ENCODE measurements at regions not wholly inside any gene's neighbourhood (a gene's known extent, or its start where the extent isn't known, plus 50 kb on each side); places are given as distances from the start of the nearest gene placed in this dataset.

- Histone ChIP-seq H3K36me3 (ENCODE audit: insufficient read depth, low read length) (no peaks in the 10 kb centered on the region), H3K4me1 (ENCODE audit: insufficient read depth, low read length) (no peaks in the 10 kb centered on the region), H3K4me3 (ENCODE audit: low read length) (no peak overlapping the region), H3K9me3 (ENCODE audit: control insufficient read depth in 1 of 2, insufficient read depth in 1 of 2, low read length in 2 of 2) (no peaks in the 10 kb centered on the region), H3K27me3 (ENCODE audit: control insufficient read depth in 1 of 2, insufficient read depth in 2 of 2, low read length in 2 of 2) (no peaks in the 10 kb centered on the region), H3K27ac (ENCODE audit: low read depth in 1 of 2, low read length in 2 of 2) (no peak overlapping the region)
- Mint-ChIP-seq H3K36me3 (ENCODE audit: low read depth) (no peaks in the 10 kb centered on the region), H3K4me1 (ENCODE audit: low read depth) (peaks cover 5% of the 10 kb centered on the region), H3K9me3 (no peaks in the 10 kb centered on the region), H3K27me3 (peaks cover 7% of the 10 kb centered on the region), H3K4me3 (no peak overlapping the region), H3K27ac (no peak overlapping the region)
- intact Hi-C loops (cut with DNase I, micrococcal nuclease): no loop called here
- DNase-seq (no peak), ATAC-seq (ENCODE audit: poor library complexity) (no peak)
- TF ChIP-seq, protein P1, sequence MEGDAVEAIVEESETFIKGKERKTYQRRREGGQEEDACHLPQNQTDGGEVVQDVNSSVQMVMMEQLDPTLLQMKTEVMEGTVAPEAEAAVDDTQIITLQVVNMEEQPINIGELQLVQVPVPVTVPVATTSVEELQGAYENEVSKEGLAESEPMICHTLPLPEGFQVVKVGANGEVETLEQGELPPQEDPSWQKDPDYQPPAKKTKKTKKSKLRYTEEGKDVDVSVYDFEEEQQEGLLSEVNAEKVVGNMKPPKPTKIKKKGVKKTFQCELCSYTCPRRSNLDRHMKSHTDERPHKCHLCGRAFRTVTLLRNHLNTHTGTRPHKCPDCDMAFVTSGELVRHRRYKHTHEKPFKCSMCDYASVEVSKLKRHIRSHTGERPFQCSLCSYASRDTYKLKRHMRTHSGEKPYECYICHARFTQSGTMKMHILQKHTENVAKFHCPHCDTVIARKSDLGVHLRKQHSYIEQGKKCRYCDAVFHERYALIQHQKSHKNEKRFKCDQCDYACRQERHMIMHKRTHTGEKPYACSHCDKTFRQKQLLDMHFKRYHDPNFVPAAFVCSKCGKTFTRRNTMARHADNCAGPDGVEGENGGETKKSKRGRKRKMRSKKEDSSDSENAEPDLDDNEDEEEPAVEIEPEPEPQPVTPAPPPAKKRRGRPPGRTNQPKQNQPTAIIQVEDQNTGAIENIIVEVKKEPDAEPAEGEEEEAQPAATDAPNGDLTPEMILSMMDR (IDR thresholded peaks at IDR 0.05): no peak
- ChIA-PET CTCF (no interaction called here), POLR2A (no interaction called here)
Observed at GRCh38 chr10:89076120-89076519, 85.5 kb downstream of the FAS start.

- ATAC-seq (ENCODE audit: poor library complexity): no peak
- POLR2A ChIA-PET: no interaction called here
Observed at GRCh38 chr10:89075631-89076030, 85.0 kb downstream of the FAS start.

GRCh38 chr10:89074120-89074519 is 83.5 kb downstream of the FAS start:
- Histone ChIP-seq H3K36me3 (ENCODE audit: insufficient read depth, low read length) (no peaks in the 10 kb centered on the region), H3K4me1 (ENCODE audit: insufficient read depth, low read length) (no peaks in the 10 kb centered on the region), H3K4me3 (ENCODE audit: low read length) (no peak overlapping the region), H3K27ac (ENCODE audit: low read depth in 1 of 2, low read length in 2 of 2) (no peak overlapping the region), H3K27me3 (ENCODE audit: control insufficient read depth in 1 of 2, insufficient read depth in 2 of 2, low read length in 2 of 2) (no peaks in the 10 kb centered on the region), H3K9me3 (ENCODE audit: control insufficient read depth in 1 of 2, insufficient read depth in 1 of 2, low read length in 2 of 2) (no peaks in the 10 kb centered on the region)
- POLR2A ChIA-PET: interaction anchor here (0.7 to 1.2 kb wide), 4 partner anchors 10 to 328 kb away, joined by 3 to 7 read pairs (median 4); no protein-coding TSS in a partner anchor
- no peak for ATAC-seq (ENCODE audit: poor library complexity)
- H3K27ac Mint-ChIP-seq: no peak overlapping the region
- no peak for DNase-seq
- CTCF ChIA-PET: no interaction called here
- no peaks in the 10 kb centered on the region for H3K36me3 Mint-ChIP-seq (ENCODE audit: low read depth)
- H3K4me1 Mint-ChIP-seq (ENCODE audit: low read depth): no peaks in the 10 kb centered on the region
- intact Hi-C loops (cut with DNase I, micrococcal nuclease): no loop called here
- H3K4me3 Mint-ChIP-seq: no peak overlapping the region
- TF ChIP-seq, protein P1 (IDR thresholded peaks at IDR 0.05): no peak
- peaks cover 7% of the 10 kb centered on the region for H3K27me3 Mint-ChIP-seq
- H3K9me3 Mint-ChIP-seq: no peaks in the 10 kb centered on the region

More at GRCh38 chr10:89075631-89076030, 85.0 kb downstream of the FAS start:
- Histone ChIP-seq H3K9me3 (ENCODE audit: control insufficient read depth in 1 of 2, insufficient read depth in 1 of 2, low read length in 2 of 2) (no peaks in the 10 kb centered on the region), H3K36me3 (ENCODE audit: insufficient read depth, low read length) (no peaks in the 10 kb centered on the region), H3K27me3 (ENCODE audit: control insufficient read depth in 1 of 2, insufficient read depth in 2 of 2, low read length in 2 of 2) (no peaks in the 10 kb centered on the region), H3K4me3 (ENCODE audit: low read length) (no peak overlapping the region), H3K27ac (ENCODE audit: low read depth in 1 of 2, low read length in 2 of 2) (no peak overlapping the region), H3K4me1 (ENCODE audit: insufficient read depth, low read length) (no peaks in the 10 kb centered on the region)
- intact Hi-C loops (cut with DNase I, micrococcal nuclease): no loop called here
- TF ChIP-seq, protein P1 (IDR thresholded peaks at IDR 0.05): no peak
- H3K36me3 Mint-ChIP-seq (ENCODE audit: low read depth): no peaks in the 10 kb centered on the region
- peaks cover 7% of the 10 kb centered on the region for H3K27me3 Mint-ChIP-seq
- peaks cover 3% of the 10 kb centered on the region for H3K4me1 Mint-ChIP-seq (ENCODE audit: low read depth)
- CTCF ChIA-PET: no interaction called here
- no peaks in the 10 kb centered on the region for H3K9me3 Mint-ChIP-seq
- DNase-seq: no peak
- no peak overlapping the region for H3K27ac Mint-ChIP-seq
- no peak overlapping the region for H3K4me3 Mint-ChIP-seq

Data from CD4-positive, alpha-beta T cell (primary cell).